HCT116 (cell line): ENCODE measurements at regions not wholly inside any gene's neighbourhood (a gene's known extent, or its start where the extent isn't known, plus 50 kb on each side); places are given as distances from the start of the nearest gene placed in this dataset.

Experiments used
- ATAC-seq: fragments of 200-7000 bp; cut with Tn5 transposase; 2 replicates; pipeline ENCODE4 v1.9.1; 2020; ENCODE audit warnings: mild to moderate bottlenecking, moderate library complexity
- BruUV-seq: library from RNA; stranded (reverse); fragments of 400-500 nt; replicated peaks from 2 replicates; lab custom pipeline; 2021; lab: Mats Ljungman, UMichigan
- CTCF ChIA-PET: fragments of 300-600 bp; sonication (Branson Sonifier 250); formaldehyde crosslinking; loops from one replicate; lab custom pipeline; 2021; ENCODE audit warnings: antibody characterized with exemption; lab: Charles Lee
- POLR2A ChIA-PET: fragments of 300-600, 350-600 bp; sonication (Branson Sonifier 250); formaldehyde crosslinking; loops from one replicate; lab custom pipeline; 2021; ENCODE audit warnings: antibody characterized with exemption; lab: Charles Lee
- RAD21 ChIA-PET, 2 experiments: fragments of 300-600 bp; sonication (Branson Sonifier 250); formaldehyde crosslinking; loops; one replicate each; lab custom pipeline; 2023; ENCODE audit warnings: low total read pairs in 2 of 2; ENCODE audit not compliant: uncharacterized antibody in 2 of 2, unreplicated experiment in 2 of 2, low non-redundant PET in 1 of 2; lab: Charles Lee
- DNase-seq: peaks from one replicate; pipeline ENCODE4 v3.0.0-alpha.2; 2010; ENCODE audit warnings: low read depth, low spot score
- H2AFZ ChIP-seq: fragments of 200-600 bp; shearing (Covaris generic), sonication (generic); 2 replicates; pipeline ENCODE4 v1.6.1; 2017; ENCODE audit warnings: low read depth, mixed run types, mixed read lengths, antibody characterized with exemption, low read length; ENCODE audit not compliant: poor library complexity, severe bottlenecking
- H3K27ac ChIP-seq: 2 replicates; pipeline ENCODE4 v1.5.1; 2012; ENCODE audit warnings: low read depth, low read length
- H3K27me3 ChIP-seq: fragments of 200-600 bp; sonication (generic); 2 replicates; pipeline ENCODE4 v1.6.1; 2016; ENCODE audit warnings: mixed run types, low read length, mixed read lengths; ENCODE audit not compliant: insufficient read depth
- H3K36me3 ChIP-seq, 2 experiments: fragments of 200-500 bp in 1 of 2; fragments of 200-600 bp in 1 of 2; sonication (Bioruptor generic) in 1 of 2; sonication (generic) in 1 of 2; 2 replicates each; pipeline versions ENCODE4 v1.5.1 to v1.6.1; 2014 to 2016; ENCODE audit warnings: low read length in 2 of 2, inconsistent platforms in 1 of 2, mixed read lengths in 1 of 2, mixed run types in 1 of 2; ENCODE audit not compliant: insufficient read depth in 2 of 2, control insufficient read depth in 1 of 2
- H3K4me1 ChIP-seq, 2 experiments: fragments of 200-600 bp in 1 of 2; sonication (generic) in 1 of 2; 2 replicates each; pipeline versions ENCODE4 v1.5.1 to v1.6.1; 2012 to 2017; ENCODE audit warnings: low read length in 2 of 2, inconsistent platforms in 1 of 2, mild to moderate bottlenecking in 1 of 2, mixed read lengths in 1 of 2, mixed run types in 1 of 2, moderate library complexity in 1 of 2; ENCODE audit not compliant: insufficient read depth in 2 of 2, control insufficient read depth in 1 of 2
- H3K4me2 ChIP-seq: fragments of 200-600 bp; sonication (generic); 2 replicates; pipeline ENCODE4 v1.6.1; 2017; ENCODE audit warnings: mixed run types, low read length, mixed read lengths
- H3K4me3 ChIP-seq, 2 experiments: fragments of 200-600 bp in 1 of 2; sonication (generic) in 1 of 2; replicated peaks in 1 of 2; 2 replicates each; pipeline ENCODE4 v1.5.1; 2011 to 2016; ENCODE audit warnings: low read length in 2 of 2, control low read depth in 1 of 2, low read depth in 1 of 2, mild to moderate bottlenecking in 1 of 2, mixed read lengths in 1 of 2, mixed run types in 1 of 2
- H3K79me2 ChIP-seq: fragments of 200-600 bp; sonication (generic); 2 replicates; pipeline ENCODE4 v1.6.1; 2017; ENCODE audit warnings: mild to moderate bottlenecking, mixed run types, low read length, moderate library complexity, mixed read lengths; ENCODE audit not compliant: insufficient read depth
- H3K9ac ChIP-seq: fragments of 200-600 bp; sonication (generic); 2 replicates; pipeline ENCODE4 v1.6.1; 2016; ENCODE audit warnings: low read length, mixed read lengths
- H3K9me2 ChIP-seq: fragments of 200-600 bp; sonication (generic), shearing (Covaris generic); 2 replicates; pipeline ENCODE4 v1.6.1; 2017; ENCODE audit warnings: mixed run types, mild to moderate bottlenecking, moderate library complexity; ENCODE audit not compliant: insufficient read depth
- H3K9me3 ChIP-seq, 2 experiments: fragments of 200-500 bp in 1 of 2; fragments of 200-600 bp in 1 of 2; sonication (Bioruptor generic) in 1 of 2; sonication (generic) in 1 of 2; 2 replicates each; pipeline ENCODE4 v1.6.1; 2014 to 2017; ENCODE audit warnings: low read length in 2 of 2, mixed read lengths in 2 of 2, inconsistent platforms in 1 of 2, low read depth in 1 of 2, mild to moderate bottlenecking in 1 of 2, mixed run types in 1 of 2, moderate library complexity in 1 of 2; ENCODE audit not compliant: control insufficient read depth in 1 of 2, insufficient read depth in 1 of 2
- H4K20me1 ChIP-seq: fragments of 200-600 bp; sonication (generic), shearing (Covaris generic); 2 replicates; pipeline ENCODE4 v1.6.1; 2017; ENCODE audit warnings: mixed run types, mild to moderate bottlenecking, moderate library complexity; ENCODE audit not compliant: insufficient read depth
- CEBPB ChIP-seq: IDR thresholded peaks from 2 replicates; pipeline ENCODE4 v1.6.1; 2012; ENCODE audit warnings: low read depth
- EGR1 ChIP-seq: IDR thresholded peaks from 2 replicates; pipeline ENCODE4 v1.6.1; 2012; ENCODE audit warnings: low read depth
- TCF7L2 ChIP-seq: IDR thresholded peaks from 2 replicates; pipeline ENCODE4 v1.7.0; 2011; ENCODE audit warnings: borderline replicate concordance, inconsistent platforms; ENCODE audit not compliant: insufficient read depth, insufficient read length; ENCODE audit errors: extremely low read depth
- YY1 ChIP-seq: IDR thresholded peaks from 2 replicates; pipeline ENCODE4 v1.6.1; 2011; ENCODE audit warnings: low read length, low read depth, moderate library complexity, mild to moderate bottlenecking; ENCODE audit not compliant: insufficient replicate concordance; ENCODE audit errors: extremely low read depth
- ZFX ChIP-seq: fragments of 450-650 bp; IDR thresholded peaks from 2 replicates; pipeline ENCODE4 v1.6.1; 2017
- intact Hi-C: fragments of 100-400 bp; cut with micrococcal nuclease; formaldehyde crosslinking; loops from 2 replicates; pipeline ENCODE4 v1.10.0; 2022
- TF ChIP-seq, protein P1 (sequence below), 3 experiments: fragments of 200-600 bp in 1 of 3; sonication (generic) in 1 of 3; IDR thresholded peaks in 2 of 3; conservative IDR thresholded peaks in 1 of 3; 2 replicates each; pipeline ENCODE4 v1.5.1; 2012 to 2017; ENCODE audit warnings: low read depth in 2 of 3, low read length in 2 of 3, antibody characterized with exemption in 1 of 3, borderline replicate concordance in 1 of 3, control low read depth in 1 of 3, mild to moderate bottlenecking in 1 of 3, mixed read lengths in 1 of 3, mixed run types in 1 of 3, moderate library complexity in 1 of 3; ENCODE audit not compliant: insufficient read depth in 1 of 3
- TF ChIP-seq, protein P2 (sequence below): IDR thresholded peaks from 2 replicates; pipeline ENCODE4 v1.6.1; 2011; ENCODE audit warnings: mild to moderate bottlenecking, low read length, moderate library complexity; ENCODE audit not compliant: insufficient replicate concordance; ENCODE audit errors: extremely low read depth

- H3K9me3 ChIP-seq, result no peaks in the 10 kb centered on the region
- ATAC-seq (no peak), DNase-seq (no peak)
- H3K27me3 ChIP-seq, result no peaks in the 10 kb centered on the region
- no peak overlapping the region for H3K4me2 ChIP-seq
- no peak for TF ChIP-seq YY1
- TF ChIP-seq EGR1, result no peak
- TF ChIP-seq, protein P1, sequence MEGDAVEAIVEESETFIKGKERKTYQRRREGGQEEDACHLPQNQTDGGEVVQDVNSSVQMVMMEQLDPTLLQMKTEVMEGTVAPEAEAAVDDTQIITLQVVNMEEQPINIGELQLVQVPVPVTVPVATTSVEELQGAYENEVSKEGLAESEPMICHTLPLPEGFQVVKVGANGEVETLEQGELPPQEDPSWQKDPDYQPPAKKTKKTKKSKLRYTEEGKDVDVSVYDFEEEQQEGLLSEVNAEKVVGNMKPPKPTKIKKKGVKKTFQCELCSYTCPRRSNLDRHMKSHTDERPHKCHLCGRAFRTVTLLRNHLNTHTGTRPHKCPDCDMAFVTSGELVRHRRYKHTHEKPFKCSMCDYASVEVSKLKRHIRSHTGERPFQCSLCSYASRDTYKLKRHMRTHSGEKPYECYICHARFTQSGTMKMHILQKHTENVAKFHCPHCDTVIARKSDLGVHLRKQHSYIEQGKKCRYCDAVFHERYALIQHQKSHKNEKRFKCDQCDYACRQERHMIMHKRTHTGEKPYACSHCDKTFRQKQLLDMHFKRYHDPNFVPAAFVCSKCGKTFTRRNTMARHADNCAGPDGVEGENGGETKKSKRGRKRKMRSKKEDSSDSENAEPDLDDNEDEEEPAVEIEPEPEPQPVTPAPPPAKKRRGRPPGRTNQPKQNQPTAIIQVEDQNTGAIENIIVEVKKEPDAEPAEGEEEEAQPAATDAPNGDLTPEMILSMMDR (IDR thresholded peaks at IDR 0.05 in 2 of 3, conservative IDR thresholded peaks at IDR 0.05 in 1 of 3; ENCODE audit: borderline replicate concordance in 1 of 3, insufficient read depth in 1 of 3, low read depth in 2 of 3, low read length in 2 of 3), result no peak
- no peak for TF ChIP-seq ZFX
- no peak for TF ChIP-seq TCF7L2
- TF ChIP-seq CEBPB, result no peak
- TF ChIP-seq, protein P2, sequence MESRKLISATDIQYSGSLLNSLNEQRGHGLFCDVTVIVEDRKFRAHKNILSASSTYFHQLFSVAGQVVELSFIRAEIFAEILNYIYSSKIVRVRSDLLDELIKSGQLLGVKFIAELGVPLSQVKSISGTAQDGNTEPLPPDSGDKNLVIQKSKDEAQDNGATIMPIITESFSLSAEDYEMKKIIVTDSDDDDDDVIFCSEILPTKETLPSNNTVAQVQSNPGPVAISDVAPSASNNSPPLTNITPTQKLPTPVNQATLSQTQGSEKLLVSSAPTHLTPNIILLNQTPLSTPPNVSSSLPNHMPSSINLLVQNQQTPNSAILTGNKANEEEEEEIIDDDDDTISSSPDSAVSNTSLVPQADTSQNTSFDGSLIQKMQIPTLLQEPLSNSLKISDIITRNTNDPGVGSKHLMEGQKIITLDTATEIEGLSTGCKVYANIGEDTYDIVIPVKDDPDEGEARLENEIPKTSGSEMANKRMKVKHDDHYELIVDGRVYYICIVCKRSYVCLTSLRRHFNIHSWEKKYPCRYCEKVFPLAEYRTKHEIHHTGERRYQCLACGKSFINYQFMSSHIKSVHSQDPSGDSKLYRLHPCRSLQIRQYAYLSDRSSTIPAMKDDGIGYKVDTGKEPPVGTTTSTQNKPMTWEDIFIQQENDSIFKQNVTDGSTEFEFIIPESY, result no peak
- TF ChIP-seq, all 23 proteins: peak for 0
- no peak overlapping the region for H3K27ac ChIP-seq
- no TSS peak for BruUV-seq
- intact Hi-C loops, result no loop called here
- CTCF ChIA-PET, result no interaction called here
- H4K20me1 ChIP-seq, result no peaks in the 10 kb centered on the region
- no peaks in the 10 kb centered on the region for H3K4me1 ChIP-seq
- H2AFZ ChIP-seq, result no peak overlapping the region
- no peaks in the 10 kb centered on the region for H3K79me2 ChIP-seq
- H3K9ac ChIP-seq, result no peak overlapping the region
- RAD21 ChIA-PET, result no interaction called here
- no peak overlapping the region for H3K4me3 ChIP-seq
- no peaks in the 10 kb centered on the region; the same call in 1 of the 2 replicates for H3K9me2 ChIP-seq
- H3K36me3 ChIP-seq, result no peaks in the 10 kb centered on the region
- POLR2A ChIA-PET, result no interaction called here
These were observed 275.0 kb upstream of the ATP2B1 start for GRCh38 chr12:89983622-89984021.
